ENCODE measurements at regions not wholly inside any gene's neighbourhood (a gene's known extent, or its start where the extent isn't known, plus 50 kb on each side); places are given as distances from the start of the nearest gene placed in this dataset.
A peak's percentile ranks its signal among the peaks of the same experiment; 100 is the strongest.

DNA sequence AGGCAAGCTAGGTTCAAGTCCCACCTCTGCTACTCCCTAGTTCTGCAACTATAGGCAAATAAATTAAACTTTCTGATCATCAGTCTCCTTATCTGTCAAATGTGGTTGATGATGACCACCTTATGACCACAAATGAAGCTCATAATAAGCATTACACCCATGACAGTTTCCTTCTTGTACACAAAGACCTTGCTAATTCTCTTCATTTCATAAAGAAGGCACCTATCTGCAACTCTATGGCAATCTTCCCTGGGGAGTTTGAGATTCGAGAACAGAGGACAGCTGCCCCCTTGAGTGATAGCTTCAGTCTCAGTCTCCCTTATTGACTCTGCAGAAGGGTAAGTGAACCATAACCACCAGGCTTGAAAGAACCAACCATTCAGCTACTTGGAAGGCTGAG, 503.1 kb upstream of the DAB1 start (continued):
- TF ChIP-seq NR2F1 (conservative IDR thresholded peaks at IDR 0.05) (peak; percentile 43; the same call in 1 of the 2 replicates), DPF2 (IDR thresholded peaks at IDR 0.05) (0 out of 2 replicates have a peak, but pooled peaks have one; percentile 42), BHLHE40 (IDR thresholded peaks at IDR 0.05; ENCODE audit: borderline replicate concordance in 1 of 2, low read depth in 2 of 2, low read length in 1 of 2) (no peak; a peak in 1 of 4 replicates), BCL11A (IDR thresholded peaks at IDR 0.05; ENCODE audit: low read depth, low read length) (peak; percentile 48; the same call in 1 of the 2 replicates), NFXL1 (IDR thresholded peaks at IDR 0.05; ENCODE audit: borderline replicate concordance) (no peak)
- TF ChIP-seq, protein P1, sequence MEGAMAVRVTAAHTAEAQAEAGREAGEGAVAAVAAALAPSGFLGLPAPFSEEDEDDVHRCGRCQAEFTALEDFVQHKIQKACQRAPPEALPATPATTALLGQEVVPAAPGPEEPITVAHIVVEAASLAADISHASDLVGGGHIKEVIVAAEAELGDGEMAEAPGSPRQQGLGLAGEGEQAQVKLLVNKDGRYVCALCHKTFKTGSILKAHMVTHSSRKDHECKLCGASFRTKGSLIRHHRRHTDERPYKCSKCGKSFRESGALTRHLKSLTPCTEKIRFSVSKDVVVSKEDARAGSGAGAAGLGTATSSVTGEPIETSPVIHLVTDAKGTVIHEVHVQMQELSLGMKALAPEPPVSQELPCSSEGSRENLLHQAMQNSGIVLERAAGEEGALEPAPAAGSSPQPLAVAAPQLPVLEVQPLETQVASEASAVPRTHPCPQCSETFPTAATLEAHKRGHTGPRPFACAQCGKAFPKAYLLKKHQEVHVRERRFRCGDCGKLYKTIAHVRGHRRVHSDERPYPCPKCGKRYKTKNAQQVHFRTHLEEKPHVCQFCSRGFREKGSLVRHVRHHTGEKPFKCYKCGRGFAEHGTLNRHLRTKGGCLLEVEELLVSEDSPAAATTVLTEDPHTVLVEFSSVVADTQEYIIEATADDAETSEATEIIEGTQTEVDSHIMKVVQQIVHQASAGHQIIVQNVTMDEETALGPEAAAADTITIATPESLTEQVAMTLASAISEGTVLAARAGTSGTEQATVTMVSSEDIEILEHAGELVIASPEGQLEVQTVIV (IDR thresholded peaks at IDR 0.05; ENCODE audit: borderline replicate concordance, partially characterized antibody) = no peak
- TF ChIP-seq, protein P2, sequence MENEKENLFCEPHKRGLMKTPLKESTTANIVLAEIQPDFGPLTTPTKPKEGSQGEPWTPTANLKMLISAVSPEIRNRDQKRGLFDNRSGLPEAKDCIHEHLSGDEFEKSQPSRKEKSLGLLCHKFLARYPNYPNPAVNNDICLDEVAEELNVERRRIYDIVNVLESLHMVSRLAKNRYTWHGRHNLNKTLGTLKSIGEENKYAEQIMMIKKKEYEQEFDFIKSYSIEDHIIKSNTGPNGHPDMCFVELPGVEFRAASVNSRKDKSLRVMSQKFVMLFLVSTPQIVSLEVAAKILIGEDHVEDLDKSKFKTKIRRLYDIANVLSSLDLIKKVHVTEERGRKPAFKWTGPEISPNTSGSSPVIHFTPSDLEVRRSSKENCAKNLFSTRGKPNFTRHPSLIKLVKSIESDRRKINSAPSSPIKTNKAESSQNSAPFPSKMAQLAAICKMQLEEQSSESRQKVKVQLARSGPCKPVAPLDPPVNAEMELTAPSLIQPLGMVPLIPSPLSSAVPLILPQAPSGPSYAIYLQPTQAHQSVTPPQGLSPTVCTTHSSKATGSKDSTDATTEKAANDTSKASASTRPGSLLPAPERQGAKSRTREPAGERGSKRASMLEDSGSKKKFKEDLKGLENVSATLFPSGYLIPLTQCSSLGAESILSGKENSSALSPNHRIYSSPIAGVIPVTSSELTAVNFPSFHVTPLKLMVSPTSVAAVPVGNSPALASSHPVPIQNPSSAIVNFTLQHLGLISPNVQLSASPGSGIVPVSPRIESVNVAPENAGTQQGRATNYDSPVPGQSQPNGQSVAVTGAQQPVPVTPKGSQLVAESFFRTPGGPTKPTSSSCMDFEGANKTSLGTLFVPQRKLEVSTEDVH (IDR thresholded peaks at IDR 0.05; ENCODE audit: low read depth, partially characterized antibody) = no peak
- TF ChIP-seq, protein P3, sequence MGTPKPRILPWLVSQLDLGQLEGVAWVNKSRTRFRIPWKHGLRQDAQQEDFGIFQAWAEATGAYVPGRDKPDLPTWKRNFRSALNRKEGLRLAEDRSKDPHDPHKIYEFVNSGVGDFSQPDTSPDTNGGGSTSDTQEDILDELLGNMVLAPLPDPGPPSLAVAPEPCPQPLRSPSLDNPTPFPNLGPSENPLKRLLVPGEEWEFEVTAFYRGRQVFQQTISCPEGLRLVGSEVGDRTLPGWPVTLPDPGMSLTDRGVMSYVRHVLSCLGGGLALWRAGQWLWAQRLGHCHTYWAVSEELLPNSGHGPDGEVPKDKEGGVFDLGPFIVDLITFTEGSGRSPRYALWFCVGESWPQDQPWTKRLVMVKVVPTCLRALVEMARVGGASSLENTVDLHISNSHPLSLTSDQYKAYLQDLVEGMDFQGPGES (IDR thresholded peaks at IDR 0.05) = no peak

Measured in GM12878 (cell line).